Keratinocyte (primary cell): ENCODE measurements at regions not wholly inside any gene's neighbourhood (a gene's known extent, or its start where the extent isn't known, plus 50 kb on each side); places are given as distances from the start of the nearest gene placed in this dataset.

ENCODE experiments used
- DNase-seq: peaks from one replicate; pipeline ENCODE4 v3.0.0-alpha.2; 2011; ENCODE audit warnings: low read depth, missing footprints, low spot score
- FAIRE-seq: peaks from 2 replicates; lab custom pipeline; 2011; peaks lifted over from hg19 to GRCh38; lab: Jason Lieb, UNC
- H2AFZ ChIP-seq: 2 replicates; pipeline ENCODE4 v1.6.0; 2012; ENCODE audit warnings: low read length, control low read depth, inconsistent platforms; ENCODE audit not compliant: control insufficient read depth
- H3K27ac ChIP-seq: 2 replicates; pipeline ENCODE4 v1.5.1; 2011; ENCODE audit warnings: low read length; ENCODE audit not compliant: control insufficient read depth, insufficient read depth
- H3K27me3 ChIP-seq: 3 replicates; pipeline ENCODE4 v1.6.0; 2011; ENCODE audit warnings: low read length; ENCODE audit not compliant: control insufficient read depth, insufficient read depth; ENCODE audit errors: extremely low read depth
- H3K36me3 ChIP-seq, 2 experiments: 2 replicates in 1 of 2; 3 replicates in 1 of 2; pipeline ENCODE4 v1.5.1; 2011; ENCODE audit warnings: low read length in 2 of 2, mild to moderate bottlenecking in 1 of 2; ENCODE audit not compliant: control insufficient read depth in 2 of 2, insufficient read depth in 2 of 2; ENCODE audit errors: extremely low read depth in 1 of 2
- H3K4me1 ChIP-seq: 3 replicates; pipeline ENCODE4 v1.5.1; 2011; ENCODE audit warnings: low read length; ENCODE audit not compliant: control insufficient read depth, insufficient read depth; ENCODE audit errors: extremely low read depth
- H3K4me2 ChIP-seq: 3 replicates; pipeline ENCODE4 v1.6.0; 2011; ENCODE audit warnings: low read depth, low read length; ENCODE audit not compliant: control insufficient read depth, insufficient read depth; ENCODE audit errors: extremely low read depth
- H3K4me3 ChIP-seq, 3 experiments: fragments of 200-600 bp in 1 of 3; sonication (generic) in 1 of 3; 2 replicates in 2 of 3; 3 replicates in 1 of 3; pipeline ENCODE4 v1.5.1; 2011 to 2016; ENCODE audit warnings: low read length in 3 of 3, mild to moderate bottlenecking in 3 of 3, control low read depth in 2 of 3, inconsistent platforms in 1 of 3, low read depth in 1 of 3, mixed read lengths in 1 of 3, mixed run types in 1 of 3, moderate library complexity in 1 of 3; ENCODE audit not compliant: control insufficient read depth in 2 of 3, insufficient read depth in 2 of 3; ENCODE audit errors: extremely low read depth in 1 of 3
- H3K79me2 ChIP-seq: 2 replicates; pipeline ENCODE4 v1.6.0; 2012; ENCODE audit warnings: low read length; ENCODE audit not compliant: control insufficient read depth, insufficient read depth
- H3K9ac ChIP-seq: 3 replicates; pipeline ENCODE4 v1.6.0; 2011; ENCODE audit warnings: low read length; ENCODE audit not compliant: control insufficient read depth, insufficient read depth; ENCODE audit errors: extremely low read depth
- H3K9me1 ChIP-seq: 3 replicates; pipeline ENCODE4 v1.6.0; 2011; ENCODE audit warnings: low read length; ENCODE audit not compliant: control insufficient read depth, insufficient read depth; ENCODE audit errors: extremely low read depth
- H3K9me3 ChIP-seq: 2 replicates; pipeline ENCODE4 v1.5.1; 2012; ENCODE audit warnings: low read depth, low read length; ENCODE audit not compliant: control insufficient read depth
- H4K20me1 ChIP-seq: 3 replicates; pipeline ENCODE4 v1.6.0; 2011; ENCODE audit warnings: low read length; ENCODE audit not compliant: control insufficient read depth, insufficient read depth; ENCODE audit errors: extremely low read depth
- CTCF ChIP-seq, 3 experiments: IDR thresholded peaks in 1 of 3; conservative IDR thresholded peaks in 1 of 3; optimal IDR thresholded peaks in 1 of 3; 2 replicates in 2 of 3; 3 replicates in 1 of 3; pipeline versions ENCODE3 to v1.5.1; 2011; ENCODE audit warnings: low read length in 3 of 3, mild to moderate bottlenecking in 3 of 3, moderate library complexity in 2 of 3, control low read depth in 1 of 3, inconsistent platforms in 1 of 3; ENCODE audit not compliant: insufficient read depth in 2 of 3; ENCODE audit errors: extremely low read depth in 1 of 3
- EZH2 ChIP-seq: IDR thresholded peaks from one replicate; pipeline ENCODE4 v1.6.1; 2012; ENCODE audit warnings: inconsistent platforms, mild to moderate bottlenecking, low read length, moderate library complexity
- dilution Hi-C: fragments of 300-500 bp; cut with MboI; formaldehyde crosslinking; loops from one replicate; pipeline ENCODE4 v1.7.0; 2020; ENCODE audit warnings: low sequenced_read_pairs; ENCODE audit not compliant: extremely low pct_ligation_motif_present

GRCh38 chr1:79785964-79786363 lies 779.4 kb upstream of the ADGRL4 start:
- TF ChIP-seq EZH2 = no peak
- no peak for TF ChIP-seq CTCF (optimal IDR thresholded peaks at IDR 0.05 in 1 of 3, IDR thresholded peaks at IDR 0.05 in 1 of 3, conservative IDR thresholded peaks at IDR 0.05 in 1 of 3; ENCODE audit: extremely low read depth in 1 of 3, insufficient read depth in 2 of 3, low read length in 3 of 3)
- H3K9ac ChIP-seq = no peak overlapping the region
- H3K4me1 ChIP-seq = no peaks in the 10 kb centered on the region
- H3K4me2 ChIP-seq = no peak overlapping the region
- no peaks in the 10 kb centered on the region for H3K9me1 ChIP-seq
- H3K36me3 ChIP-seq = no peaks in the 10 kb centered on the region
- no peaks in the 10 kb centered on the region for H3K9me3 ChIP-seq
- H4K20me1 ChIP-seq = no peaks in the 10 kb centered on the region
- H3K27me3 ChIP-seq = no peaks in the 10 kb centered on the region
- dilution Hi-C loops = no loop called here
- no peaks in the 10 kb centered on the region for H3K79me2 ChIP-seq
- FAIRE-seq (no peak), DNase-seq (no peak)
- H3K4me3 ChIP-seq = no peak overlapping the region
- no peak overlapping the region for H2AFZ ChIP-seq
- no peak overlapping the region for H3K27ac ChIP-seq

GRCh38 chr1:79785561-79785960 lies 779.0 kb upstream of the ADGRL4 start:
- TF ChIP-seq EZH2 = no peak
- TF ChIP-seq CTCF (optimal IDR thresholded peaks at IDR 0.05 in 1 of 3, IDR thresholded peaks at IDR 0.05 in 1 of 3, conservative IDR thresholded peaks at IDR 0.05 in 1 of 3; ENCODE audit: extremely low read depth in 1 of 3, insufficient read depth in 2 of 3, low read length in 3 of 3) = no peak
- dilution Hi-C loops = no loop called here
- Histone ChIP-seq H3K36me3 (no peaks in the 10 kb centered on the region), H3K4me2 (no peak overlapping the region), H3K9me3 (no peaks in the 10 kb centered on the region), H3K27ac (no peak overlapping the region), H3K27me3 (no peaks in the 10 kb centered on the region), H3K79me2 (no peaks in the 10 kb centered on the region), H3K4me1 (no peaks in the 10 kb centered on the region), H3K9ac (no peak overlapping the region), H3K4me3 (no peak overlapping the region), H4K20me1 (no peaks in the 10 kb centered on the region), H3K9me1 (no peaks in the 10 kb centered on the region), H2AFZ (no peak overlapping the region)
- no peak for FAIRE-seq
- DNase-seq = no peak
